ENCODE measurements at regions not wholly inside any gene's neighbourhood (a gene's known extent, or its start where the extent isn't known, plus 50 kb on each side); places are given as distances from the start of the nearest gene placed in this dataset.

DNA sequence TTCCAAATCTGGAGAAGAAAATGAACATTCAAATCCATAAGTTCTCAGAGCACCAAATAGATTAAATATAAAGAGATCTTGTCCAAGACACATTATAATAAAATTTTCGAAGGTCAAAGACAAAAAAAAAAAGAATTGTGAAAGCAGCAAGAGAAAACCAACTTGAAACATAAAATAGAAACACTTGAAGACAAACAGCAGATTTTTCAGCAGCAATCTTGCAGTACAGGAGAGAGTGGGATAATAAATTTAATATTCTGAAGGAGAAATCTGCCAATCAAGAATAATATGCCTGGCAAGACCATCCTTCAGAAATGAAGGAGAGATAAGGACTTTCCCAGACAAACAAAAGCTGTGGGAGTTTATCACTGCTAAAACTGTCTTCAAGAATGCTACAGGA, 150.5 kb upstream of the COL8A1 start:
- TF ChIP-seq, protein P1, sequence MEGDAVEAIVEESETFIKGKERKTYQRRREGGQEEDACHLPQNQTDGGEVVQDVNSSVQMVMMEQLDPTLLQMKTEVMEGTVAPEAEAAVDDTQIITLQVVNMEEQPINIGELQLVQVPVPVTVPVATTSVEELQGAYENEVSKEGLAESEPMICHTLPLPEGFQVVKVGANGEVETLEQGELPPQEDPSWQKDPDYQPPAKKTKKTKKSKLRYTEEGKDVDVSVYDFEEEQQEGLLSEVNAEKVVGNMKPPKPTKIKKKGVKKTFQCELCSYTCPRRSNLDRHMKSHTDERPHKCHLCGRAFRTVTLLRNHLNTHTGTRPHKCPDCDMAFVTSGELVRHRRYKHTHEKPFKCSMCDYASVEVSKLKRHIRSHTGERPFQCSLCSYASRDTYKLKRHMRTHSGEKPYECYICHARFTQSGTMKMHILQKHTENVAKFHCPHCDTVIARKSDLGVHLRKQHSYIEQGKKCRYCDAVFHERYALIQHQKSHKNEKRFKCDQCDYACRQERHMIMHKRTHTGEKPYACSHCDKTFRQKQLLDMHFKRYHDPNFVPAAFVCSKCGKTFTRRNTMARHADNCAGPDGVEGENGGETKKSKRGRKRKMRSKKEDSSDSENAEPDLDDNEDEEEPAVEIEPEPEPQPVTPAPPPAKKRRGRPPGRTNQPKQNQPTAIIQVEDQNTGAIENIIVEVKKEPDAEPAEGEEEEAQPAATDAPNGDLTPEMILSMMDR (IDR thresholded peaks at IDR 0.05; ENCODE audit: unreplicated experiment) = no peak
- DNase-seq (ENCODE audit: low spot score, unreplicated experiment) = no peak
- H3K4me3 Mint-ChIP-seq (ENCODE audit: low read depth) = no peak overlapping the region
- no peak overlapping the region for H3K27ac Mint-ChIP-seq
- no peaks in the 10 kb centered on the region for H3K36me3 Mint-ChIP-seq (ENCODE audit: insufficient read depth)
- peaks cover 22% of the 10 kb centered on the region for H3K9me3 Mint-ChIP-seq (ENCODE audit: low read depth)
- no peaks in the 10 kb centered on the region for H3K27me3 Mint-ChIP-seq
- no peaks in the 10 kb centered on the region for H3K4me1 Mint-ChIP-seq (ENCODE audit: low read depth)

DNA sequence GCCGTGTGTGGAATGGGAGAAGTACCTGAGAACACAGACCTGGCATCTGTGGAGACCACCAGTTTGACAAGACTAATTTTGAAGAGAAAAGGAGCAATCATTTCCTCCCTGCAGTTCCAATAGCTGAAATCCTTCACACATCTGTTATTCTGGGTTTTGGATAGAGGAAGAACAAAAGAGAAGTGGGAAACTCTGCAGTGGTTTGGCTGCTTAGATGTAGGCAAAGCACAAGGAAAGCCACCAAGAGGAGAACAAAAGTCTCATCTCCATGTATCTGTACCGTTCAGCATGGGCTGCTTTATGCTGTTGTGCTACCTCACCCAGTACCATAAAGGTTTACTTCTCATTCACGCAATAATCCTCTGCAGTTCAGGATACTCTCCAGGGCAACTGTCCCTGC, 153.1 kb upstream of the COL8A1 start:
- H3K27ac Mint-ChIP-seq = no peak overlapping the region
- TF ChIP-seq, protein P1 (IDR thresholded peaks at IDR 0.05; ENCODE audit: unreplicated experiment) = no peak
- no peaks in the 10 kb centered on the region for H3K27me3 Mint-ChIP-seq
- no peaks in the 10 kb centered on the region for H3K4me1 Mint-ChIP-seq (ENCODE audit: low read depth)
- DNase-seq (ENCODE audit: low spot score, unreplicated experiment) = no peak
- H3K36me3 Mint-ChIP-seq (ENCODE audit: insufficient read depth) = no peaks in the 10 kb centered on the region
- peaks cover 22% of the 10 kb centered on the region for H3K9me3 Mint-ChIP-seq (ENCODE audit: low read depth)
- H3K4me3 Mint-ChIP-seq (ENCODE audit: low read depth) = no peak overlapping the region

DNA sequence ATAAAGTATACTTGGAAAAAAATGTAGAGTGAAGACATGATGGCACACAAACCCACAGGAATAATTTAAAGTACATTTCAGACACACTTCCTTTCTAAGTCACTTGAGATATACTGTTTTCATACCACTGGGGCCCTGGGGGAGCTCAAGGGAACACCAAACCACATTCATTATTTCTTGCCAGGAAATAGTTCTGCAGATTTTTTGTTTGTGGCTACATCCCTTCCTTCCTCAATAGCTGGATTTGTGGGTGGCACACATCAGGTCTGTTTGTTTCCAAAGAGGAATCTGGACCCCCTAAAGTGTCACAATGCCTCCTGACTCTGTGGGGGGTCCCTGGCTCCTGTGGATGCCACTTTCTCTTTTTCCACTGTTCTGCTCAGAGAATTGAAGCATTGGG, 153.5 kb upstream of the COL8A1 start:
- TF ChIP-seq, protein P1 (IDR thresholded peaks at IDR 0.05; ENCODE audit: unreplicated experiment) = no peak
- DNase-seq (ENCODE audit: low spot score, unreplicated experiment) = no peak
- H3K27ac Mint-ChIP-seq = no peak overlapping the region
- no peaks in the 10 kb centered on the region for H3K27me3 Mint-ChIP-seq
- no peaks in the 10 kb centered on the region for H3K4me1 Mint-ChIP-seq (ENCODE audit: low read depth)
- no peaks in the 10 kb centered on the region for H3K36me3 Mint-ChIP-seq (ENCODE audit: insufficient read depth)
- no peak overlapping the region for H3K4me3 Mint-ChIP-seq (ENCODE audit: low read depth)
- H3K9me3 Mint-ChIP-seq (ENCODE audit: low read depth) = peaks cover 19% of the 10 kb centered on the region

DNA sequence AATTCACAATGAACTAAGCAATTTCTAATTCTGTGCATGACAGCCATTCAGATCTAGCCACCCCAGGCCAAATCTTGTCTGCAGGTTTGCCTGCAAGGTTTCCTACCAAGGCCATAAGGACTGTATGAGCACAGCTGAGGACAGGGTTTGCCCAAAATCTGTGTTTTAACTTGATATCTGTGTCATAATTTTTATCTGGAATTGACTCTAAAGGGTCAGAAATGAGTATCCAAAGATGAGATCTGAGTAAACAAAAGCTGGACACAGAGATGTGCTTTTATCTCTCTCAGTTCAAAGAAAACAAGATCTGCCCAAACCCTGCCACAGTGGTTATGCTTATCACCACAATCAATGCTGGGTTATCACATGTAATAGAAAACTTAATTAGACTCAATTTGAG, 154.6 kb upstream of the COL8A1 start:
- Mint-ChIP-seq H3K27ac (no peak overlapping the region), H3K4me3 (ENCODE audit: low read depth) (no peak overlapping the region), H3K27me3 (no peaks in the 10 kb centered on the region), H3K9me3 (ENCODE audit: low read depth) (peaks cover 12% of the 10 kb centered on the region), H3K36me3 (ENCODE audit: insufficient read depth) (no peaks in the 10 kb centered on the region), H3K4me1 (ENCODE audit: low read depth) (no peaks in the 10 kb centered on the region)
- TF ChIP-seq, protein P1 (IDR thresholded peaks at IDR 0.05; ENCODE audit: unreplicated experiment) = no peak
- DNase-seq (ENCODE audit: low spot score, unreplicated experiment) = no peak

DNA sequence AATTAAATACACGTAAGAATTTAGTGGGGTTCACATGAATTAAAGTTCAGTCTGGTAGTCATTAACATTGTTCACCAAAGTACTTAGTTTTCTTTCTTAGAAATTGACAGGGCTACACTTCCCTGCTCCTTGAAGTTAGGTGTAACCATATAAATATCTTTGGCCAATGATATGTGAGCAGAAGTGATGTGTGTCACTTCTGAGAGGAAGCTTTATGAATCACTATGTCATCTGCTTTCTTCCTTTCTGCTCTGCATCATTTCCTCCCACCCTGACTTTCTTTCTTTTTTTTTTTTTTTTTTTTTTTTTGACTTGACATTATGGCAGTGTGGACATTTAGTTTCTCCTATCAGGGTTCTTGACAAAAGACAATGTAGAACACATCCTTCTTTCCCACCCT, 156.2 kb upstream of the COL8A1 start:
- TF ChIP-seq, protein P1 (IDR thresholded peaks at IDR 0.05; ENCODE audit: unreplicated experiment) = no peak
- Mint-ChIP-seq H3K36me3 (ENCODE audit: insufficient read depth) (no peaks in the 10 kb centered on the region), H3K27ac (no peak overlapping the region), H3K4me3 (ENCODE audit: low read depth) (no peak overlapping the region), H3K9me3 (ENCODE audit: low read depth) (peaks cover 4% of the 10 kb centered on the region), H3K4me1 (ENCODE audit: low read depth) (no peaks in the 10 kb centered on the region), H3K27me3 (no peaks in the 10 kb centered on the region)
- no peak for DNase-seq (ENCODE audit: low spot score, unreplicated experiment)

All from progenitor cell of endocrine pancreas (in vitro differentiated cells).